GM12874 (cell line): ENCODE measurements at regions not wholly inside any gene's neighbourhood (a gene's known extent, or its start where the extent isn't known, plus 50 kb on each side); places are given as distances from the start of the nearest gene placed in this dataset.

ENCODE experiments used
- CTCF ChIP-seq: IDR thresholded peaks from 2 replicates; pipeline ENCODE4 v1.5.1; 2011; ENCODE audit warnings: low read depth, mild to moderate bottlenecking, control low read depth, low read length, moderate library complexity; ENCODE audit not compliant: insufficient read depth

DNA sequence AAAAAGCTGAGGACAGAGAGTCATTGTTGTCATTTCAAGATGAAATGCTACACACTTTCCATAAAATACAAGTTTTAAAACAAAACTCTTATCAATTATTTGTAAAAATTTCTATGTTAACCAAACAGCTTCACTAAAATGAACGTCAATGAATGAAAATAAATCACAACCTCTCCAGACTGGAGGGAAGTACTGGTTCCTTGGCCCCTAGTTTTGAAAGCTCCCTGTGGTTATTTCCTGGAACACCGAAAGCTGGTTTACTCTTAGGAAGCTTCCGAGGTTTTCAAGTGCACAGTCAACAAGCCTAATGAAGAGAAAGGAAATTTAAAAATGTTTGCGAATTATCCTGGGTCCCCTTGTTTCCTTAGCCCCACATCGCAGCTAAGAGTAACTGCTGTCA lies 191.1 kb upstream of the TTC29 start:
- no peak for TF ChIP-seq CTCF

- TF ChIP-seq CTCF: no peak
Measured at GRCh38 chr4:147137280-147137679, 191.6 kb upstream of the TTC29 start.

DNA sequence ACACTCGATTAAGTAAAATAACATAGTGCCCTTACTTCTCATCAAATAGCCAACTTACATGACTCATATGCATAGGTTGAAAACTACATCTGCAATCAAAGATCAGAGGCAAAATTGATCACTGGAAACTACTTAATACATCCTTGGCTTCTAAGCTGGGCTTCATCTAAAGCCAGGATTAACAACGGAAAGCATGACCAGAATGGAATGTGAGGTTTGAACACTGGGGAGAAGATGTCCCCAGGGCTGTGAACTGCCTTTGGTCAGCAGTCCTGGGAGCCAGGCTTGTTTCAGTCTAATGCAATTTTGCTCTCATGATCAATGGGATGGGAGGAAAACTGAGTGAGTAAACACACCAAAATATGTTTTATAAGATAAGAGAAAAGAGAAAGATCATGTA lies 192.5 kb upstream of the TTC29 start:
- no peak for TF ChIP-seq CTCF

DNA sequence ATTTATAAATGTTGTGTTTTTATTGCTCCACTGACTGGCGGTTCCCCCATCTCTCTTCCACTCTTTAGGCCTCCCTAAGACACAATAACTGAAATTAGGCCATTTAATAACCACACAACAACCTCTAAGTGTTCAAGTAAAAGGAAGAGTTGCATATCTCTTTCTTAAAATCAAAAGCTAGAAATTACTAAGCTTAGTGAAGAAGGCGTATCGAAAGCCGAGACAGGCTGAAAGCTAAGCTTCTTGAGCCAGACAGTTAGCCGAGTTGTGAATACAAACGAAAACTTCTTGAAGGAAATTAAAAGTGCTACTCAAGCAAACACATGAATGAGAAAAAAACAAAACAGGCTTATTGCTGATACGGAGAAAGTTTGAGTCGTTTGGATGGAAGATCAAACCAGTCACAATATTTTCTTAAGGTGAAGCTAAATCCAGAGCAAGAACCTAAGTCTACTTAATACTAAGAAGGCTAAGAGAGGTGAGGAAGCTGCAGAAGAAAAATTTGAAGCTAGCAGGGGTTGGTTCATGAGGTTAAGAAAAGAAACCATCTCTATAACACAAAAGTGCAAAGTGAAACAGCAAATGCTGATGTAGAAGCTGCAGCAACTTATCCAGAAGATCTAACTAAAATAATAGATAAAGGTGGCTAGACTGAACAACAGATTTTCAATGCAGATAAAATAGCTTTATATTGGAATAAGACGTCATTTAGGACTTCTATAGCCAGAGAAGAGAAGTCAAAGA lies 194.0 kb upstream of the TTC29 start:
- TF ChIP-seq CTCF: no peak

GRCh38 chr4:147151763-147152162 lies 206.1 kb upstream of the TTC29 start:
- no peak for TF ChIP-seq CTCF

GRCh38 chr4:147157860-147158701 lies 212.4 kb upstream of the TTC29 start:
- no peak for TF ChIP-seq CTCF

DNA sequence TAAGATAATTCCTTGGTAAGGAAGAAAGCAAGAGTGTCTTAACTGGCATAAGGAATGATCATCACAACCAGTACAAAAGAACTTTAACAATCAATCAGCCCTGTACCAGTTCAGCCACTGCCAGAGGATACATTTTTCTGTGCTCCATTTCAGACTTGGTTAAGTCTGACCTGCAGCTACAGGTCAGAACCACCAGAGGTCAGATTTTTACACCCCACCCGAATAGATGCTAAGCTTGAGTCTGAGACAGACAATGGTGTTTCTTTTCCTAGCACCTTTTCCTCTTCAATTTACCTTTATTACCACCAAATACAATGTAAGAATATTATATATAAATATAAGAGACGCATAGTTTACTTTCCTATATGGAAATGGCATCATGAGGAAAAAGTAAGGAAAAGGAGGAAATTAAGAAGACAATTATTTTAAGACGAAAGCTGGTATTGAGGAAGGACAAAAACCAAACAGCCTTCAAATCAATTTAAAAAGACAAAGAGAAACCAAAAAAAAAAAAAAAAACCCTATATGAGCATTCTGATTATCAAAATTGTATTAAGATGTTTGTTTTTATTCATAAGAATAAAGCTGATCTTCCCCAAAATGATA lies 215.3 kb upstream of the TTC29 start:
- TF ChIP-seq CTCF: peak; percentile 67
